Heart right ventricle (tissue), 16 donors: ENCODE measurements at regions not wholly inside any gene's neighbourhood (a gene's known extent, or its start where the extent isn't known, plus 50 kb on each side); places are given as distances from the start of the nearest gene placed in this dataset.

Experiments used
- ATAC-seq, 8 donors: fragments of 200-7000 bp; cut with Tn5 transposase; one replicate each; pipeline ENCODE4 v1.9.1; 2020; ENCODE audit warnings: mild to moderate bottlenecking in 8 of 8, moderate library complexity in 8 of 8, moderate number of reproducible peaks in 1 of 8
- DNase-seq, 2 donors: peaks; one replicate each; pipeline ENCODE4 v3.0.0-alpha.2; 2020
- H3K27ac ChIP-seq, 10 donors: fragments of 200-600 bp; sonication (generic) in 2 of 10; one replicate each; pipeline versions ENCODE4 v1.5.0 to v1.8.0; 2020 to 2022; ENCODE audit warnings: mild to moderate bottlenecking in 3 of 10
- H3K27me3 ChIP-seq, 7 donors: fragments of 200-600 bp; one replicate each; pipeline ENCODE4 v1.8.0; 2021 to 2022; ENCODE audit warnings: mild to moderate bottlenecking in 2 of 7
- H3K36me3 ChIP-seq, 9 donors: fragments of 200-600 bp; sonication (generic) in 1 of 9; one replicate each; pipeline versions ENCODE4 v1.5.0 to v1.8.0; 2020 to 2022; ENCODE audit warnings: mild to moderate bottlenecking in 2 of 9
- H3K4me1 ChIP-seq, 9 donors: fragments of 200-600 bp; sonication (generic) in 1 of 9; one replicate each; pipeline versions ENCODE4 v1.5.0 to v1.8.0; 2020 to 2022; ENCODE audit warnings: mild to moderate bottlenecking in 4 of 9
- H3K4me3 ChIP-seq, 10 donors: fragments of 200-600 bp; sonication (generic) in 2 of 10; one replicate each; pipeline versions ENCODE4 v1.5.0 to v1.8.0; 2020 to 2022; ENCODE audit warnings: mild to moderate bottlenecking in 7 of 10, moderate library complexity in 2 of 10
- H3K9me3 ChIP-seq, 11 donors: fragments of 200-600 bp in 10 of 11; sonication (generic) in 2 of 11; one replicate each; pipeline versions ENCODE4 v1.5.0 to v1.8.0; 2013 to 2022; ENCODE audit warnings: mild to moderate bottlenecking in 2 of 11, control low read depth in 1 of 11, moderate library complexity in 1 of 11
- CTCF ChIP-seq, 9 donors: fragments of 200-600 bp; sonication (generic) in 2 of 9; IDR thresholded peaks; one replicate each; pipeline versions ENCODE4 v1.5.0 to v1.8.0; 2021 to 2022; ENCODE audit warnings: antibody characterized with exemption in 9 of 9, mild to moderate bottlenecking in 5 of 9, moderate library complexity in 1 of 9
- WGBS, 2 donors: extraction: QIAGEN DNeasy Blood & Tissue Kit; methylation state at CpG; one replicate each; pipeline ENCODE4 v1.1.7; 2013; ENCODE audit warnings: inconsistent platforms in 1 of 2; 5-methylcytosine and 5-hydroxymethylcytosine counted together
- intact Hi-C, 10 donors: fragments of 100-400 bp; cut with DNase I; formaldehyde crosslinking; loops; one replicate each; pipeline versions ENCODE4 v1.11.1 to v1.14.2; 2022
- donor health status: Arrhythmogenic right ventricular cardiomyopathy.
- donor health status: ischemic (EF 13 %, LVEDD 7.1; RV severe dilation, severe dysfunction).
- donor health status: healthy with polysubstance abuse.
- donor health status: DM: no; HTN: yes; CAD: no.
- donor health status: DM: no; HTN: no; CAD: no.
- donor health status: ischemic (EF 25% LVEDD 6.9; RV normal size, moderate dysfunction).
- donor health status: ischemic (EF 25% LVEDD 5.7; RV mildly dilated, moderate dysfunction).
- donor health status: healthy.
- donor health status: DM: yes; HTN: yes; CAD: no.
- donor health status: Ischemic cardiomyopathy.
- donor health status: ischemic (EF 35%, LVEDD 5.7; RV mildly dilated, moderate dysfunction).
- donor health status: nonischemic (EF 11% LVEDD 7.7; RV severe dilation, severe dysfunction).
- donor health status: DM: yes; HTN: yes; CAD: no.
- donor health status: PGD.
- donor health status: ischemic (EF 29% LVEDD 5.4; RV normal size, mild dysfunction).
- donor health status: nonischemic (EF 23%, LVEDD 6.1; RV moderate dilation, normal function).

GRCh38 chr20:17155401-17155800 is 71.4 kb upstream of the PCSK2 start:
- peaks cover 0 to 17% (median 0%) of the 10 kb centered on the region in 11 donors for H3K9me3 ChIP-seq
- TF ChIP-seq CTCF (IDR thresholded peaks at IDR 0.05): no peak
- ATAC-seq: no peak
- H3K36me3 ChIP-seq: no peaks in the 10 kb centered on the region
- no peak for DNase-seq
- no peak overlapping the region for H3K27ac ChIP-seq
- H3K4me3 ChIP-seq: no peak overlapping the region
- intact Hi-C loops: no loop called here
- WGBS, 2 donors: 47 to 53% methylated on average over 6 of the region's 6 CpGs
- H3K27me3 ChIP-seq: no peaks in the 10 kb centered on the region
- no peaks in the 10 kb centered on the region for H3K4me1 ChIP-seq

GRCh38 chr20:17158701-17159100 is 68.1 kb upstream of the PCSK2 start:
- H3K4me1 ChIP-seq: no peaks in the 10 kb centered on the region
- no peak overlapping the region for H3K27ac ChIP-seq
- peaks cover 0 to 17% (median 0%) of the 10 kb centered on the region in 11 donors for H3K9me3 ChIP-seq
- no peaks in the 10 kb centered on the region for H3K27me3 ChIP-seq
- WGBS, 2 donors: 71 to 75% methylated on average over 2 of the region's 2 CpGs
- intact Hi-C loops: no loop called here
- DNase-seq (no peak), ATAC-seq (no peak)
- no peaks in the 10 kb centered on the region for H3K36me3 ChIP-seq
- no peak overlapping the region for H3K4me3 ChIP-seq
- no peak for TF ChIP-seq CTCF (IDR thresholded peaks at IDR 0.05)

- WGBS, 2 donors: 49 to 50% methylated on average over 6 of the region's 6 CpGs
- no peaks in the 10 kb centered on the region for H3K27me3 ChIP-seq
Observed at GRCh38 chr20:17161673-17162481, 65.0 kb upstream of the PCSK2 start.

DNA sequence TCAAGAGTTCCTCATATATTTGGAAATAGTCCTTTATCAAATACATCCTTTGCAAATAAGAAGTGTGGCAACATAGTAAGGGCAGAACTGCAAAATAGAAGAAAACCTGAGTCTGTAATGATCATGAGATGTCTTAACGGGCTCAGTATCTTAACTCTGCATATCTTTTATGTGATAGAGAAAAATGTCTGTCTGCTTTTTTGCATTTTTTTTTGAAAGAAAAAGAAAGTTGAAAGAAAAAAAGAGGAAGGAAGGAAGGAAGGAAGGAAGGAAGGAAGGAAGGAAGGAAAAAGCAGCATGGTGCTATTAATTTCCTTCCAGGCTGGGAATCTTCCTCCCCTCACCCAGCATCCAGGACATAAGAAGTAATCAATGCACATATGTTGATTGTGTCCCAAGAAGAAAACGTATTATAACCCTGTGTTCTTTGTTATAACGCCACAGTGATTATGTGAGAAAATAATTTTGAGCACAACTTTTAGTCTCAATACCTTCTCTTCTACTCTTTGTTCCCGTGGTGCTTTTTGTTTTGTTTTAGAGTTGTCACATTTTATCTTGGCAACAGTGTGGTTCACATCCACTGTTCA is 58.7 kb upstream of the PCSK2 start:
- DNase-seq (no peak), ATAC-seq (no peak)
- Histone ChIP-seq H3K4me1 (no peaks in the 10 kb centered on the region), H3K27ac (no peak overlapping the region), H3K36me3 (no peaks in the 10 kb centered on the region), H3K27me3 (no peaks in the 10 kb centered on the region), H3K4me3 (no peak overlapping the region), H3K9me3 (no peaks in the 10 kb centered on the region)
- intact Hi-C loops: loop anchor here in 1 of 10 donors (10.0 kb wide), 1 partner anchor 57 kb away; the partner anchor contains the start of gene PCSK2
- WGBS, 2 donors: 70 to 71% methylated on average over 4 of the region's 4 CpGs
- TF ChIP-seq CTCF (IDR thresholded peaks at IDR 0.05): no peak

More at GRCh38 chr20:17161673-17162481, 65.0 kb upstream of the PCSK2 start:
- no peak overlapping the region for H3K27ac ChIP-seq
- ATAC-seq (no peak), DNase-seq (no peak)
- no peak overlapping the region for H3K4me3 ChIP-seq
- intact Hi-C loops: loop anchor here in 1 of 10 donors (10.0 kb wide), 1 partner anchor 63 kb away; the partner anchor contains the start of gene PCSK2
- H3K36me3 ChIP-seq: no peaks in the 10 kb centered on the region
- no peak for TF ChIP-seq CTCF (IDR thresholded peaks at IDR 0.05)
- no peaks in the 10 kb centered on the region for H3K4me1 ChIP-seq
- H3K9me3 ChIP-seq: peaks cover 0 to 6% (median 0%) of the 10 kb centered on the region in 11 donors
